Smooth muscle cell (in vitro differentiated cells): ENCODE measurements at regions not wholly inside any gene's neighbourhood (a gene's known extent, or its start where the extent isn't known, plus 50 kb on each side); places are given as distances from the start of the nearest gene placed in this dataset.
"Not testable (repeated sequence)": the region's sequence is repeated elsewhere in the genome, so short reads cannot be mapped to it uniquely, and the experiment has no call there.

Experiments used
- DNase-seq: peaks from one replicate; lab custom pipeline; 2025; ENCODE audit not compliant: unreplicated experiment; lab: John Stamatoyannopoulos, UW
- H2AFZ ChIP-seq: fragments of 200-600 bp; sonication (generic); 2 replicates; pipeline ENCODE4 v1.6.0; 2016; ENCODE audit warnings: antibody characterized with exemption, low read depth, mild to moderate bottlenecking
- H3F3A ChIP-seq: fragments of 200-600 bp; sonication (generic); 2 replicates; pipeline ENCODE4 v1.6.0; 2017; ENCODE audit warnings: antibody characterized with exemption, low read depth
- H3K27ac ChIP-seq: fragments of 200-600 bp; sonication (generic); 2 replicates; pipeline ENCODE4 v1.5.1; 2016; ENCODE audit warnings: low read depth, mild to moderate bottlenecking
- H3K27me3 ChIP-seq: fragments of 200-600 bp; sonication (generic); 2 replicates; pipeline ENCODE4 v1.6.1; 2016; ENCODE audit warnings: low read depth, mild to moderate bottlenecking
- H3K36me3 ChIP-seq: fragments of 200-600 bp; sonication (generic); 2 replicates; pipeline ENCODE4 v1.5.1; 2016; ENCODE audit warnings: low read depth
- H3K4me1 ChIP-seq: fragments of 200-600 bp; sonication (generic); 2 replicates; pipeline ENCODE4 v1.5.1; 2016; ENCODE audit warnings: low read depth
- H3K4me2 ChIP-seq: fragments of 200-600 bp; sonication (generic); 2 replicates; pipeline ENCODE4 v1.6.0; 2016; ENCODE audit warnings: mild to moderate bottlenecking
- H3K4me3 ChIP-seq: fragments of 200-600 bp; sonication (generic); 2 replicates; pipeline ENCODE4 v1.5.1; 2016; ENCODE audit warnings: mild to moderate bottlenecking
- H3K79me2 ChIP-seq: fragments of 200-600 bp; sonication (generic); 2 replicates; pipeline ENCODE4 v1.6.0; 2016; ENCODE audit warnings: low read depth, mild to moderate bottlenecking
- H3K9ac ChIP-seq: fragments of 200-600 bp; sonication (generic); 2 replicates; pipeline ENCODE4 v1.6.0; 2016; ENCODE audit warnings: low read depth
- H3K9me3 ChIP-seq: fragments of 200-600 bp; sonication (generic); replicated peaks from 2 replicates; pipeline ENCODE4 v1.5.1; 2016; ENCODE audit warnings: low read depth
- H4K20me1 ChIP-seq: fragments of 200-600 bp; sonication (generic); 2 replicates; pipeline ENCODE4 v1.6.0; 2016; ENCODE audit warnings: low read depth
- CTCF ChIP-seq: fragments of 200-600 bp; sonication (generic); IDR thresholded peaks from 2 replicates; pipeline ENCODE4 v1.5.1; 2017; ENCODE audit warnings: borderline replicate concordance, mild to moderate bottlenecking, antibody characterized with exemption; ENCODE audit not compliant: insufficient read depth, poor library complexity, severe bottlenecking
- WGBS: methylation state at CpG from one replicate; pipeline ENCODE4 v1.1.7; 2016; ENCODE audit warnings: low lambda C conversion rate; 5-methylcytosine and 5-hydroxymethylcytosine counted together

GRCh38 chr6:170222498-170223471 is 68.1 kb downstream of the DLL1 start:
- no peak for TF ChIP-seq CTCF
- Histone ChIP-seq H3K9ac (no peak overlapping the region), H4K20me1 (no peaks in the 10 kb centered on the region), H3F3A (peaks cover 7% of the 10 kb centered on the region), H3K79me2 (no peaks in the 10 kb centered on the region), H3K4me2 (no peak overlapping the region), H3K4me3 (no peak overlapping the region), H3K27me3 (no peaks in the 10 kb centered on the region), H3K9me3 (no peaks in the 10 kb centered on the region), H3K4me1 (peaks cover 19% of the 10 kb centered on the region), H3K36me3 (no peaks in the 10 kb centered on the region), H2AFZ (no peak overlapping the region), H3K27ac (no peak overlapping the region)
- no peak for DNase-seq
- 85% methylated on average over 31 of the region's 32 CpGs for WGBS

- no peaks in the 10 kb centered on the region for H3K9me3 ChIP-seq
- H3K4me3 ChIP-seq: no peak overlapping the region
- no peak for DNase-seq
- TF ChIP-seq CTCF: no peak
- H3K4me1 ChIP-seq: peaks cover 19% of the 10 kb centered on the region
- no peaks in the 10 kb centered on the region for H3K36me3 ChIP-seq
- no peaks in the 10 kb centered on the region for H4K20me1 ChIP-seq
- H3K9ac ChIP-seq: no peak overlapping the region
- no peak overlapping the region for H3K4me2 ChIP-seq
- no peak overlapping the region for H2AFZ ChIP-seq
- 85% methylated on average over 29 of the region's 29 CpGs for WGBS
- no peaks in the 10 kb centered on the region for H3K79me2 ChIP-seq
- H3F3A ChIP-seq: peaks cover 7% of the 10 kb centered on the region
- no peak overlapping the region for H3K27ac ChIP-seq
- H3K27me3 ChIP-seq: no peaks in the 10 kb centered on the region
Observed at GRCh38 chr6:170221753-170222400, 69.0 kb downstream of the DLL1 start.

GRCh38 chr6:170221052-170221752 is 69.7 kb downstream of the DLL1 start:
- 87% methylated on average over 29 of the region's 29 CpGs for WGBS
- TF ChIP-seq CTCF: no peak
- no peaks in the 10 kb centered on the region for H3K36me3 ChIP-seq
- no peak overlapping the region for H3K4me2 ChIP-seq
- H4K20me1 ChIP-seq: no peaks in the 10 kb centered on the region
- no peak overlapping the region for H3K4me3 ChIP-seq
- H3K27ac ChIP-seq: no peak overlapping the region
- no peak overlapping the region for H3K9ac ChIP-seq
- H3K9me3 ChIP-seq: no peaks in the 10 kb centered on the region
- peaks cover 7% of the 10 kb centered on the region for H3F3A ChIP-seq
- H3K79me2 ChIP-seq: no peaks in the 10 kb centered on the region
- DNase-seq: no peak
- peaks cover 19% of the 10 kb centered on the region for H3K4me1 ChIP-seq
- no peaks in the 10 kb centered on the region for H3K27me3 ChIP-seq
- H2AFZ ChIP-seq: no peak overlapping the region

- H3K9ac ChIP-seq, H3K27me3 ChIP-seq, H4K20me1 ChIP-seq, H3F3A ChIP-seq, H3K4me3 ChIP-seq, H2AFZ ChIP-seq, H3K4me2 ChIP-seq, DNase-seq, H3K79me2 ChIP-seq, H3K4me1 ChIP-seq, H3K36me3 ChIP-seq, H3K27ac ChIP-seq, H3K9me3 ChIP-seq: not testable (repeated sequence)
- 96% methylated on average over 17 of the region's 19 CpGs for WGBS
Observed at GRCh38 chr6:170213637-170214018, 77.2 kb downstream of the DLL1 start.
